H1 (cell line): ENCODE measurements at regions not wholly inside any gene's neighbourhood (a gene's known extent, or its start where the extent isn't known, plus 50 kb on each side); places are given as distances from the start of the nearest gene placed in this dataset.

Experiments used
- CTCF ChIA-PET: fragments of 300-600 bp; sonication (Branson Sonifier 250); formaldehyde crosslinking; loops from one replicate; lab custom pipeline; 2021; ENCODE audit not compliant: partially characterized antibody; lab: Charles Lee
- POLR2A ChIA-PET: fragments of 300-600 bp; sonication (Branson Sonifier 250); formaldehyde crosslinking; loops from one replicate; lab custom pipeline; 2021; ENCODE audit warnings: inconsistent platforms; ENCODE audit not compliant: partially characterized antibody; lab: Charles Lee
- DNase-seq, 2 experiments: peaks; one replicate each; pipeline versions ENCODE4 v3.0.0 to v3.0.0-alpha.2; 2010 to 2022; ENCODE audit warnings: low spot score in 2 of 2, low read depth in 1 of 2, mixed read lengths in 1 of 2
- FAIRE-seq: peaks from 2 replicates; lab custom pipeline; 2011; peaks lifted over from hg19 to GRCh38; lab: Jason Lieb, UNC
- H2AFZ ChIP-seq: 2 replicates; pipeline ENCODE4 v1.8.1; 2012; ENCODE audit warnings: low read length, inconsistent platforms
- H2AK5ac ChIP-seq: 2 replicates; pipeline ENCODE4 v1.6.1; 2013; ENCODE audit warnings: low read depth, low read length
- H2BK120ac ChIP-seq: replicated peaks from 2 replicates; pipeline ENCODE3; 2013; ENCODE audit warnings: low read depth, low read length, inconsistent platforms
- H2BK12ac ChIP-seq: 2 replicates; pipeline ENCODE4 v1.6.1; 2013; ENCODE audit warnings: low read depth, low read length
- H2BK15ac ChIP-seq: 2 replicates; pipeline ENCODE4 v1.6.1; 2013; ENCODE audit warnings: low read length
- H2BK20ac ChIP-seq: 2 replicates; pipeline ENCODE4 v1.6.1; 2013; ENCODE audit warnings: low read length
- H2BK5ac ChIP-seq: 2 replicates; pipeline ENCODE4 v1.6.1; 2013; ENCODE audit warnings: low read depth, low read length
- H3K14ac ChIP-seq: 2 replicates; pipeline ENCODE4 v1.6.1; 2013; ENCODE audit warnings: inconsistent platforms; ENCODE audit not compliant: insufficient read length
- H3K18ac ChIP-seq: 2 replicates; pipeline ENCODE4 v1.6.1; 2013; ENCODE audit warnings: low read length; ENCODE audit errors: extremely low read depth
- H3K23ac ChIP-seq: 2 replicates; pipeline ENCODE4 v1.6.1; 2013; ENCODE audit warnings: inconsistent platforms; ENCODE audit not compliant: insufficient read length
- H3K23me2 ChIP-seq: 2 replicates; pipeline ENCODE4 v1.6.1; 2013; ENCODE audit warnings: low read depth, low read length
- H3K27ac ChIP-seq: 2 replicates; pipeline ENCODE4 v1.6.1; 2011; ENCODE audit warnings: low read depth, low read length, inconsistent platforms
- H3K27me3 ChIP-seq, 4 experiments: replicated peaks in 1 of 4; 1 replicate in 1 of 4; 2 replicates in 3 of 4; pipeline versions ENCODE4 v1.6.1 to v1.8.1; 2011 to 2013; ENCODE audit warnings: low read length in 3 of 4, mild to moderate bottlenecking in 3 of 4, inconsistent platforms in 2 of 4, mixed read lengths in 2 of 4, moderate library complexity in 1 of 4; ENCODE audit not compliant: control insufficient read depth in 3 of 4, insufficient read depth in 3 of 4; ENCODE audit errors: extremely low read depth in 1 of 4
- H3K36me3 ChIP-seq, 4 experiments: 2 replicates each; pipeline versions ENCODE4 v1.6.1 to v1.8.1; 2011 to 2013; ENCODE audit warnings: mild to moderate bottlenecking in 4 of 4, low read length in 3 of 4, moderate library complexity in 2 of 4, control low read depth in 1 of 4, inconsistent platforms in 1 of 4; ENCODE audit not compliant: insufficient read depth in 4 of 4, control insufficient read depth in 2 of 4
- H3K4ac ChIP-seq: replicated peaks from 2 replicates; pipeline ENCODE3; 2013; ENCODE audit warnings: low read length, low read depth, mixed read lengths, inconsistent platforms; ENCODE audit not compliant: insufficient read length
- H3K4me1 ChIP-seq, 4 experiments: replicated peaks in 1 of 4; 1 replicate in 1 of 4; 2 replicates in 3 of 4; pipeline versions ENCODE4 v1.6.1 to v1.8.1; 2011 to 2013; ENCODE audit warnings: low read length in 3 of 4, inconsistent platforms in 2 of 4, mixed read lengths in 1 of 4; ENCODE audit not compliant: insufficient read depth in 4 of 4, control insufficient read depth in 3 of 4
- H3K4me2 ChIP-seq, 2 experiments: 2 replicates each; pipeline versions ENCODE4 v1.6.1 to v1.8.1; 2011 to 2013; ENCODE audit warnings: low read depth in 2 of 2, low read length in 2 of 2, control low read depth in 1 of 2, inconsistent platforms in 1 of 2, mild to moderate bottlenecking in 1 of 2; ENCODE audit not compliant: insufficient read depth in 1 of 2
- H3K4me3 ChIP-seq, 4 experiments: fragments of 200-600, 300-600 bp in 1 of 4; sonication (generic), shearing (Covaris generic), sonication (Bioruptor Twin) in 1 of 4; 2 replicates each; pipeline versions ENCODE4 v1.5.1 to v1.8.1; 2011 to 2016; ENCODE audit warnings: low read length in 4 of 4, low read depth in 3 of 4, control low read depth in 2 of 4, inconsistent platforms in 2 of 4, mild to moderate bottlenecking in 2 of 4, mixed read lengths in 1 of 4, moderate library complexity in 1 of 4; ENCODE audit not compliant: insufficient read depth in 2 of 4; ENCODE audit errors: extremely low read depth in 1 of 4
- H3K56ac ChIP-seq: replicated peaks from 2 replicates; pipeline ENCODE3; 2013; ENCODE audit warnings: low read depth, mild to moderate bottlenecking, mixed read lengths, low read length, inconsistent platforms; ENCODE audit not compliant: insufficient read length
- H3K79me1 ChIP-seq: 2 replicates; pipeline ENCODE4 v1.6.1; 2013; ENCODE audit warnings: low read depth, low read length, control low read depth
- H3K79me2 ChIP-seq, 2 experiments: 2 replicates each; pipeline versions ENCODE4 v1.6.1 to v1.8.1; 2012 to 2013; ENCODE audit warnings: low read length in 2 of 2, mild to moderate bottlenecking in 2 of 2, inconsistent platforms in 1 of 2; ENCODE audit not compliant: insufficient read depth in 2 of 2, control insufficient read depth in 1 of 2
- H3K9ac ChIP-seq, 4 experiments: replicated peaks in 1 of 4; 1 replicate in 1 of 4; 2 replicates in 3 of 4; pipeline versions ENCODE4 v1.6.1 to v1.8.1; 2011 to 2013; ENCODE audit warnings: low read depth in 3 of 4, low read length in 3 of 4, control low read depth in 2 of 4, mild to moderate bottlenecking in 2 of 4, moderate library complexity in 2 of 4, inconsistent platforms in 1 of 4; ENCODE audit errors: extremely low read depth in 1 of 4
- H3K9me3 ChIP-seq, 2 experiments: 2 replicates each; pipeline versions ENCODE4 v1.6.1 to v1.8.1; 2012 to 2013; ENCODE audit warnings: mild to moderate bottlenecking in 2 of 2, moderate library complexity in 2 of 2, control low read depth in 1 of 2, inconsistent platforms in 1 of 2, low read depth in 1 of 2, low read length in 1 of 2, mixed read lengths in 1 of 2; ENCODE audit not compliant: insufficient read depth in 2 of 2
- H4K20me1 ChIP-seq, 2 experiments: replicated peaks in 1 of 2; 2 replicates each; pipeline versions ENCODE3 to v1.8.1; 2011 to 2013; ENCODE audit warnings: inconsistent platforms in 2 of 2, low read length in 2 of 2, mild to moderate bottlenecking in 1 of 2; ENCODE audit not compliant: insufficient read depth in 2 of 2, control insufficient read depth in 1 of 2
- H4K5ac ChIP-seq: 2 replicates; pipeline ENCODE4 v1.6.1; 2013; ENCODE audit warnings: low read length, low read depth, mixed read lengths, inconsistent platforms; ENCODE audit not compliant: insufficient read length
- H4K8ac ChIP-seq: 2 replicates; pipeline ENCODE4 v1.8.0; 2013; ENCODE audit warnings: mild to moderate bottlenecking, moderate library complexity, low read length, inconsistent platforms; ENCODE audit not compliant: insufficient read depth; ENCODE audit errors: extremely low read depth
- H4K91ac ChIP-seq: replicated peaks from 2 replicates; pipeline ENCODE3; 2013; ENCODE audit warnings: low read length, mixed read lengths, inconsistent platforms; ENCODE audit not compliant: insufficient read length
- EZH2 ChIP-seq: fragments of 200-600 bp; sonication (generic); IDR thresholded peaks from 2 replicates; pipeline ENCODE4 v1.7.1; 2012; ENCODE audit warnings: low read depth, mild to moderate bottlenecking, moderate library complexity, low read length, inconsistent platforms; ENCODE audit not compliant: severe bottlenecking
- JUN ChIP-seq: IDR thresholded peaks from 2 replicates; pipeline ENCODE4 v1.6.1; 2011; ENCODE audit warnings: low read depth, mild to moderate bottlenecking, improper control_type of control experiment, low read length
- NRF1 ChIP-seq: IDR thresholded peaks from 2 replicates; pipeline ENCODE4 v1.6.1; 2011; ENCODE audit warnings: mild to moderate bottlenecking, low read depth, low read length, improper control_type of control experiment
- RNF2 ChIP-seq: fragments of 200-900, 300-1000 bp; sonication (generic); IDR thresholded peaks from 2 replicates; pipeline ENCODE4 v1.7.1; 2016; ENCODE audit warnings: borderline replicate concordance, low read depth, mild to moderate bottlenecking, antibody characterized with exemption, low read length; ENCODE audit not compliant: poor library complexity, severe bottlenecking; ENCODE audit errors: missing control alignments
- SP1 ChIP-seq: IDR thresholded peaks from 2 replicates; pipeline ENCODE4 v1.6.1; 2011; ENCODE audit warnings: low read depth, low read length

- Histone ChIP-seq H3K9ac (no peak overlapping the region), H3K4me2 (no peak overlapping the region), H2BK5ac (no peak overlapping the region), H3K23ac (no peak overlapping the region), H3K4me3 (no peak overlapping the region), H2BK12ac (no peak overlapping the region), H4K5ac (no peak overlapping the region), H3K18ac (no peak overlapping the region)
- CTCF ChIA-PET: no interaction called here
- DNase-seq (no peak), FAIRE-seq (no peak)
- no peak for TF ChIP-seq NRF1
- no peak for TF ChIP-seq RNF2
- no peak for TF ChIP-seq SP1
- TF ChIP-seq EZH2: no peak
- TF ChIP-seq JUN: no peak
- TF ChIP-seq, all 59 proteins: peak for 0
- Histone ChIP-seq H3K14ac (no peak overlapping the region), H3K36me3 (no peaks in the 10 kb centered on the region), H3K4me1 (no peaks in the 10 kb centered on the region), H2BK120ac (no peak overlapping the region), H3K27me3 (no peaks in the 10 kb centered on the region), H4K8ac (no peak overlapping the region), H3K56ac (no peak overlapping the region), H3K4ac (no peak overlapping the region), H3K79me1 (no peaks in the 10 kb centered on the region), H4K20me1 (no peaks in the 10 kb centered on the region), H2BK15ac (no peak overlapping the region), H3K79me2 (no peaks in the 10 kb centered on the region), H2AFZ (no peak overlapping the region), H3K27ac (no peak overlapping the region), H2AK5ac (no peak overlapping the region), H3K9me3 (no peaks in the 10 kb centered on the region), H4K91ac (no peak overlapping the region), H3K23me2 (no peaks in the 10 kb centered on the region), H2BK20ac (no peak overlapping the region)
- POLR2A ChIA-PET: no interaction called here
These were observed 386.6 kb upstream of the DAB2 start for GRCh38 chr5:39811381-39811780.
